Fibroblast of skin of scalp (primary cell): ENCODE measurements at regions not wholly inside any gene's neighbourhood (a gene's known extent, or its start where the extent isn't known, plus 50 kb on each side); places are given as distances from the start of the nearest gene placed in this dataset.

Experiments
- DNase-seq: peaks from one replicate; pipeline ENCODE4 v3.0.0-alpha.2; 2013

DNA sequence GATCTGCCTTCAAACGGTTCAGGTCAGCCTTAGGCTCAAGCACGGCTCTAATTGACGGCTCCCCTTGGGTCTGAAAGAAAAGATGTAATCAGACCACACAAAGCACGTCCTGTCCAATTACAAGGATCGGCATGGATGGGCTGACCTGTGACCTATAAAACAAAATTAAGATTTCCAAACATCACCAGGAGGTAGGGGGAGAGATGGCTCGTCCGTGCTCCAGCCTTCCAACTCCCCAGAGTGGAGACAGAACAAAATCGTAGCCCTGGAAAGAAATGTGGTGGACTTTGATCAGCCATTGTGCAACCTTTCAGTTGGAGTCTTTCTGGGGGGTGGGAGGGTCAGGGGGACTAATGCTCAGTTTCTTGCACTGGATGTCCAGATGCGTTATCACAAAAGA lies 226.6 kb upstream of the DIO3 start:
- DNase-seq = no peak

GRCh38 chr14:101335061-101335661 lies 226.1 kb upstream of the DIO3 start:
- no peak for DNase-seq

DNA sequence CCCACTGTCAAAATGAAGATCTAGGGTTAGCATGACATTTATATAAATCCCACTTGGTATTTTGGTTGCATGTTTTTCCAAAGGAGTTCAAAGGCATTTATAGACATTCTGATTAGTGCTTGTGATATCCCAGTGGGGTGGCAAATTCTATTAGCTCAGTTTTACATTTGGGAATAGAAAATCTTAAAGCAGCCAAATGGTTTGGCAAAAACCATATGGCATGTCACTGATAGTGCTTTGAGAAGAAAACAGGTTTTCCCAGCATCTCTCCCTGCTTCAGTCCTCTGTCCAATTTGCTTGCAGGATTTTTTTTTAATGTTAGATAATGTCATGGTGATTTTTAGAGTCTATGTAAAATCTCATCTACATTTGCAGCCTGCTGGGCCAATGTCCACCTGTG lies 225.1 kb upstream of the DIO3 start:
- DNase-seq = no peak

DNA sequence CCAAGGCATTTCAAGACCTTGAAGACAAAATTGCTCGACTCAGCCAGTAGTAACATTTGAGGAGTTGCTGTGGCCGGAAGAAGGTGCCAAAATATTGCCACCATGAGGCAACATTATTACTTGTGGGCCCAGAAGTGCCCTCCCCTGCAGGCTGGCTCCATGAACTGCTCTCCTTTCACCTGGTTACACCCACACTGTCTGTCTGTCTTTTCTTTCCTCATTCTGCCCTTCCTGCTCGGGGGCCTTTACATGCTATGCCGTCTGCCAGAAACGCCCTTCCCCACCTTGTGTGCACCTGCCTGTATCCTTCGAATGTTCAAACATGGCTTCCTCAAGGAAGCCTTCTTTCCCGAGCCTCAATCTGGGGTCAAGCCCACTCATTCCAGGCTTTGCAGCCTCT lies 224.2 kb upstream of the DIO3 start:
- DNase-seq = no peak

GRCh38 chr14:101340556-101340955 lies 220.7 kb upstream of the DIO3 start:
- no peak for DNase-seq

GRCh38 chr14:101347893-101348777 lies 213.2 kb upstream of the DIO3 start:
- no peak for DNase-seq

DNA sequence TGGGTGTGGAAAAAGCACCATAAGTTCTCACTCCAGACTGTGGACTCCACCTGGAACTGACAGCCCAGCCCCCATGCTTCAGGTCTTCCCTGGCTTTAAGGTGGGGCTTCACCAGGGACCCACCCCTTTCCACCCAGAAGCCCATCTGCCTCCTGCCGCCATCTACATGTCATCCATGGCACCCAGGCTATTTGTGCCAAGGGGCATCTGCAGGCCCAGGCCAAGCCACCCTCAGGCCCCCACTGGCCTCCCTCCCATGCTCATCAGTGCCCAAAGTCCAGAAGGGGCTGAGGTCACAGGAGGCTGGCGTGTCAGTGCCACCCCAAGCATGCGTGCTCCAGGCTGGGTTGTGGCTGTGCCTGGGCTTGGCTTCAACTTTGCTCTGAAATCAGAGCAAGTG lies 212.2 kb upstream of the DIO3 start:
- DNase-seq = no peak

GRCh38 chr14:101350021-101350420 lies 211.3 kb upstream of the DIO3 start:
- DNase-seq = no peak

- no peak for DNase-seq
These were observed 210.6 kb upstream of the DIO3 start for GRCh38 chr14:101350691-101351090.

GRCh38 chr14:101351146-101351545 lies 210.1 kb upstream of the DIO3 start:
- DNase-seq = no peak

- DNase-seq = no peak
These were observed 209.5 kb upstream of the DIO3 start for GRCh38 chr14:101351769-101352168.

- DNase-seq = no peak
These were observed 208.7 kb upstream of the DIO3 start for GRCh38 chr14:101352567-101352966.

GRCh38 chr14:101353422-101353821 lies 207.9 kb upstream of the DIO3 start:
- DNase-seq = no peak

DNA sequence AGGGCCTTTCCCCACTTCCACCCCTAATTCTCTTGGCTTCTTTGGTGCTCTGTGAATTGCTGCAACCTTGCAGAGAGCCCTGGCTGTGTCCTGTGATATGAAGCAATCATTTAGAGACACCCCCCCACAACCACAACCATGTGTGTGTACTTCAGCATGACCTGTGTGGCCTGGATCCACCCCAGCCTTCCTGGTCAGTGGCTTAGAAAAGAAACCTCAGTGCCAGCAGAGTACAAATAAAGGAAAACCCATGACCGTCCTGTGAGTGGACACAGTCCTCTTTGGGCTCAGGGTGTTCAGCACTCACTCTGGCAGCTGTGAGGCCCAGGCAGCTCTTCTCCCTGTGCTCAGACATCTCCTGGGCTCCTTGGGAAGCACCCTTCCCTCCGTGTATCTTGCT lies 206.6 kb upstream of the DIO3 start:
- DNase-seq = no peak

GRCh38 chr14:101355284-101355683 lies 206.0 kb upstream of the DIO3 start:
- DNase-seq = no peak

DNA sequence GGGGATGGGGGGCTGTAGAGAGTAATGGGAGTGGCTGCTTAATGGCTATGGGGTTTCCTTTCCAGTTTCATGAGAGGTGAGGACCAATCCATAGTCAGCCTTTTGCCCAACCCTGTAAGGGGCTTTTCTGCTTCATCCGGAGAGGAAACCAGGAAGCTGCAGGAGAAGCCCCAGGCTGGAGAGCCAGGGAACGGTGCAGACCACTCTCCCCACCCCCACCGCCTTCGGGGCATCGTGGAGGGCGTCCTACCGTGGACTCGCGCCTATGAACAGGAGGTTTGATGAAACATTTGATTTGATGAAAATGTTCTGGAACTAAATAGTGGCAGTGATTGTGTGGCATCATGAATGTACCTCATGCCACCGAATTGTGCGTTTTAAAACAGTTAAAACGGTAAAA lies 204.3 kb upstream of the DIO3 start:
- DNase-seq = no peak

DNA sequence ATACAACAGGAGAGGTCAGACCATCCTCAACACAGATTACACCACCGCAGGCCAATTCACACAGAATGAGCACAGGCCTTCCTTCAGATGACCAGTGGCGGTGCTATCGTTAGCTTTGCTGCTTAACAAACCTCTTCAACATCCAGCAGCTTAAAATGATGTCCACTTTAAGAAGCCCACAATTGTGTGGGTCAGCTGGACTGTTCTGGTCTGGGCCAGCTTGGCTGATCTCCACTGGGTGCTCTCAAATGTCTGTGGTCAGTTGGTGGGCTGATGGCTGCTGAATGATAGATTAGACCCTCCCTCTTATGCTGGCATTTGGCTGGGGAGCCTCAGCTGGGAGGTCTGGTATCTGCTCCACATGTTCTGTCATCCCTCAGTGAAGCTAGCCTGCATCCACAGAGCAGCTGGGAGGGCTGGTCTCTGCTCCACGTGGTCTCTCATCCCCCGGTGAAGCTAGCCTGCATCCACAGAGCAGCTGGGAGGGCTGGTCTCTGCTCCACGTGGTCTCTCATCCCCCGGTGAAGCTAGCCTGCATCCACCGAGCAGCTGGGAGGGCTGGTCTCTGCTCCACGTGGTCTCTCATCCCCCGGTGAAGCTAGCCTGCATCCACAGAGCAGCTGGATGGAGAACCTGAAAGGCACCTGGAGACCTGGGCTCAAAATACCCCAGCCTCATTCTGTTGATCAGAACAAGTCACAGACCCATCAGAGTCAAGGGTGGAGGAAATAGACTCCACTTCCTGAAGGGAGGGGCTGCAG lies 203.6 kb upstream of the DIO3 start:
- no peak for DNase-seq

DNA sequence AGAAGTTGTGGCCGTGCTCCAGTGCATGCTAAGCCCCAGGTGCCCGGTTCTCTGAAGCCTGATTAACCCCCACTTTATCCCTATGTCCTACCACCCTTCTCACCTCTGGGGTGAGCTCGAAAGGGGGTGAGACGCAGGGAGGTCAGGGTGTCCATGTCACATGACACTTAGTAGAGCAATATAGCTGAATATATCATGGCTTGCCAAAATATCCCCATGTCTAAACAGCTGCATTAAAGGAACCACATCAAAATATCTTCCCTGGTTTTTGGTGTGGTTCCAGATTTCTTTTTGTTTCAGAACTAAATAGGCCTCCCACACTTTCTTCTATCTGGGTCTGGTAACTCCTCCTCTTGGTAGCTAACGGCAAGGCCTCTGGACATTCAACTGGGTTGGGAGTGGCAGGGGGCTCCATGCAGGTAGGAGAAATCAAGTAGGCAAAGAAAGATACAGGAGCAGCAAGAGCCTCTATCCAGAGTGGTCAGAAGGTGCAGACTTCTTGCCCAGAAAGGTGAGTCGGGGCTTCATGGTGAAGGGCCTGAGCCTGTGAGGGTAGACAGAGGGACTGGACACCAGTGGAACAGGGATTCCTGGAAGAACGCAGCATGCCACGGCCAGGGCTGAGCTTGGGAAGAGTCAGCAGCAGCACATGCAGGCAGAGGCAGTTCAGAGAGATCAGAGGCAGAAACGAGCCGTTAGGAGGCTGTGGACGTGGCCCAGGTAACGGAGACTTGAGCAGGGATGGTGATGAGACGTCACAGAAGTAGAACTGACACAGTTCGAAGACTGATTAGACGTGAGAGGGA lies 202.8 kb upstream of the DIO3 start:
- no peak for DNase-seq

DNA sequence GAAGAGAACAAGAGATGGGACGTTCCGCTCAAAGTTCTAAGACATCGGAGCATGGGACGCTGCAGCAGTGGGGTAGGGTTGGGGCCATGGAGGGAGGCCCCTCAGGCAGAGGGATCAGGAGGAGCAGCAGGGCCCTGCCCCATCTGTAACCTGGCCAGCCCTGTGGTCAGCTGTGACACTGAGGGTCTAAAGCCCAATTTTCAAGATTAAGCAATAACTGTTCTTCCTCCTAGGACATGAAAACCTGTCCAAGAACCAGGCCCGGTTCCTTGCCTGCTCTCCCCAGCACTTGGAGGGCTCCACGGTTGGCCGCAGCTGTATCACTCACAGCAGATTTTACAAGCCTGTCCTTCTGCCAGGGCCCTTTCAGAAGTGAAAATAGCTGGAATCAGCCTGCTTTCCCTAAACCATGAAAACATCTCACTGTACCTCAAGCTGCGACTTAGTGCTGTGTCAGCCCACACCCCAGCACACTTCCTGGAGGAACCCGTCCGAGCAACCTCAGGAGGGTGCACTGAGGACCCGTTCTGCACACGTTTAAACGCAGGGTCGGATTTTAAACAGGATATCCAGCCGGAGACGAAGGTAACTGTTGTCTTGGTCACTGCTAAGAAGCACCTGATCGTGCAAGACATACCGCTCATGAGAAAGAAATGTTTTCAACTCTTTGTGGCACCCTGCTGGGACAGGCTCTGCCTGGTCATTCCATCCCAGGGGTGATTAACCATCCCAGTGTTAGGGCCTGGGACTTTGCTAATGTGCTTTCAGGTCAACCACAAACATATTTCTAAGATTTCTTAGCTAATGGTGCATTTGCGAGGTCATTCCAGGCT lies 201.9 kb upstream of the DIO3 start:
- peak; percentile 6 for DNase-seq

DNA sequence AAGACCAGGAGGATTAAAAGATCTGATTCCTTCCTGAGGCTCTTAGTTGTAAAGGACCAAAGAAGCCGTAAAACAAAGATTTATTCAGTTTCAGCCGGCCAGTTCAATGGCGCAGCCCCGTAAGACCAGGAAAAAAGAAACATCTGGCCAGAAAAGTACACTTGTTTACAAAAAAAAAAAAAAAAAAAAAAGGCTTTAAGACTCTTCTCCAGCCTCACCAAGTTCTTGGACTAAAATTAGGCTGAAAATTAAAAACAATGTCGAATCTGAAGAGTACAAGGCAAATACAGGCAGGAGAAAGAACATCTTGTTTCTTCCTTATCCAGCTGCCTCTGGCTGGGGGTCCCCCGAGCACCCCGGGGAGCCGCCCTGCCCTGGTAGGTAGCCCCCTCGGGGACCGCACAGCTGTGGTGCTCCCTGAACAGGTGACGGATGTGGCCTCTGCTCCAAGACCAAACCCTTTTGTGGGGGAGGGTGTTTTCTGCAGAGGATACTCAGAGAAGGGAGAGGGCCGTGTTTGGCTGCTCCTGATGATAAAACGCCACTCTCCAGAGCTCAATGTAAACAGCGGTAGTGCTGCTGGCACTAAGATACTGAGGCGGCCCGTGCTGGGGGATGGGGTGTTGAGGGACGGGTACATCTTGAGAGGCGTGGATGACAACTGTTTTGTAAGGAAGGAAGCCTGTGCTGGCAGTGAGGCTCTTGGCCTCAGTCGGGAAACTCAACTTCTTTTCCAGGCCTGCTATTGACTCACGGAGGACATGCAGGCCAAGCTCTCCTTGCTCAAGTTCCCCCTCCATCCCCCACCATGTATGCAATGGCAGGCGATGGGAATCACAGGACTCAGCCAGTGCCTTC lies 201.0 kb upstream of the DIO3 start:
- no peak for DNase-seq

DNA sequence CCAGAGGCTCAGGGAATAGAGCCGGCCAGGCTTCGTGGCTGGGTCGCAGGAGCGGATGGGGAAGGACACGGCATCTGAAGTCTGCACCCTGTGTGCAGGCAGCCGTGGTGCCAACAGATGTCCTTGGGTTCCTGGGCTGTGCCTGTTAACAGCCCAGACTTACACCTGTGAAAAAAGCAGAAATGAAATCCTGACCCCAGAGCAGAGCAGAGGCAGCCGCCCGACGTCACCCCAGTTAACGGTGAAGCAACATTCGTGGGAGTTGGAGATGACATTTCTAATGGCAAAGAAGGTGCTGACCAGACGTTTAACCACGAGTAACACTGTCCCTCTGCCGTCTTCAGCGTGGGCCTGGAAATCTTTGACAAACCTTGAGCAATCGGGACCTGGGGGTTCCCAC lies 200.3 kb upstream of the DIO3 start:
- no peak for DNase-seq
